Right ventricle myocardium superior (tissue), 1 donor: ENCODE measurements at regions not wholly inside any gene's neighbourhood (a gene's known extent, or its start where the extent isn't known, plus 50 kb on each side); places are given as distances from the start of the nearest gene placed in this dataset.
A peak's percentile ranks its signal among the peaks of the same experiment; 100 is the strongest.
"Not testable (repeated sequence)": the region's sequence is repeated elsewhere in the genome, so short reads cannot be mapped to it uniquely, and the experiment has no call there.

Source experiments
- ATAC-seq: fragments of 200-7000 bp; cut with Tn5 transposase; one replicate; pipeline ENCODE4 v1.9.1; 2020; ENCODE audit warnings: mild to moderate bottlenecking; ENCODE audit not compliant: poor library complexity
- DNase-seq: peaks from one replicate; pipeline ENCODE4 v3.0.0-alpha.2; 2020
- intact Hi-C: fragments of 100-400 bp; cut with DNase I; formaldehyde crosslinking; loops from one replicate; pipeline ENCODE4 v1.11.2; 2022
- donor health status: DM: no; HTN: yes; CAD: no; lungs with severe emphysema.

GRCh38 chr5:62886603-62887315, 308.1 kb downstream of the LRRC70 start:
- ATAC-seq: no peak
- intact Hi-C loops: no loop called here
- DNase-seq: no peak

GRCh38 chr5:62837330-62837729, 258.7 kb downstream of the LRRC70 start:
- DNase-seq, intact Hi-C loops, ATAC-seq: not testable (repeated sequence)

- DNase-seq: no peak
- ATAC-seq: no peak
- intact Hi-C loops: no loop called here
Observed at GRCh38 chr5:62829604-62829986, 251.0 kb downstream of the LRRC70 start.

- ATAC-seq (no peak), DNase-seq (no peak)
- intact Hi-C loops: no loop called here
Observed at GRCh38 chr5:62828742-62829603, 250.4 kb downstream of the LRRC70 start.

- ATAC-seq (no peak), DNase-seq (no peak)
- intact Hi-C loops: no loop called here
Observed at GRCh38 chr5:62825623-62826220, 247.1 kb downstream of the LRRC70 start.

- intact Hi-C loops: no loop called here
- ATAC-seq (no peak), DNase-seq (no peak)
Observed at GRCh38 chr5:62824936-62825335, 246.3 kb downstream of the LRRC70 start.

- intact Hi-C loops, ATAC-seq, DNase-seq: not testable (repeated sequence)
Observed at GRCh38 chr5:62817043-62817442, 238.4 kb downstream of the LRRC70 start.

GRCh38 chr5:62814991-62815390, 236.4 kb downstream of the LRRC70 start:
- intact Hi-C loops: no loop called here
- ATAC-seq: no peak
- no peak for DNase-seq

GRCh38 chr5:62812621-62813255, 234.1 kb downstream of the LRRC70 start:
- ATAC-seq (no peak), DNase-seq (no peak)
- intact Hi-C loops: no loop called here

GRCh38 chr5:62804819-62805218, 226.2 kb downstream of the LRRC70 start:
- ATAC-seq, DNase-seq, intact Hi-C loops: not testable (repeated sequence)

GRCh38 chr5:62795926-62796325, 217.3 kb downstream of the LRRC70 start:
- intact Hi-C loops: no loop called here
- DNase-seq: no peak
- no peak for ATAC-seq

GRCh38 chr5:62794456-62794855, 215.8 kb downstream of the LRRC70 start:
- intact Hi-C loops: no loop called here
- ATAC-seq: no peak
- no peak for DNase-seq

- intact Hi-C loops: no loop called here
- ATAC-seq: no peak
- no peak for DNase-seq
Observed at GRCh38 chr5:62791059-62791458, 212.4 kb downstream of the LRRC70 start.

- intact Hi-C loops: no loop called here
- DNase-seq (no peak), ATAC-seq (peak; percentile 58)
Observed at GRCh38 chr5:62790348-62790747, 211.7 kb downstream of the LRRC70 start.

- no peak for ATAC-seq
- intact Hi-C loops: no loop called here
- DNase-seq: no peak
Observed at GRCh38 chr5:62786099-62786498, 207.5 kb downstream of the LRRC70 start.

GRCh38 chr5:62785588-62785987, 207.0 kb downstream of the LRRC70 start:
- intact Hi-C loops: no loop called here
- ATAC-seq: no peak
- DNase-seq: no peak

- ATAC-seq: no peak
- intact Hi-C loops: loop anchor here (5.0 kb wide), 1 partner anchor 336 kb away; no protein-coding TSS in a partner anchor
- no peak for DNase-seq
Observed at GRCh38 chr5:62783374-62784057, 204.9 kb downstream of the LRRC70 start.

- intact Hi-C loops: loop anchor here (5.0 kb wide), 1 partner anchor 334 kb away; no protein-coding TSS in a partner anchor
- ATAC-seq (no peak), DNase-seq (no peak)
Observed at GRCh38 chr5:62780888-62781287, 202.3 kb downstream of the LRRC70 start.
